ENCODE measurements at regions not wholly inside any gene's neighbourhood (a gene's known extent, or its start where the extent isn't known, plus 50 kb on each side); places are given as distances from the start of the nearest gene placed in this dataset.

- in situ Hi-C loops (cut with HindIII; ENCODE audit: low pct_ligation_motif_present, low sequenced_read_pairs), result no loop called here
- Histone ChIP-seq H3K36me3 (replicated peaks) (no peaks in the 10 kb centered on the region), H3K27ac (no peak overlapping the region), H3K4me3 (ENCODE audit: low read depth, low read length) (no peak overlapping the region), H3K27me3 (replicated peaks) (no peaks in the 10 kb centered on the region)
- DNase-seq, result no peak
- TF ChIP-seq, protein P1, sequence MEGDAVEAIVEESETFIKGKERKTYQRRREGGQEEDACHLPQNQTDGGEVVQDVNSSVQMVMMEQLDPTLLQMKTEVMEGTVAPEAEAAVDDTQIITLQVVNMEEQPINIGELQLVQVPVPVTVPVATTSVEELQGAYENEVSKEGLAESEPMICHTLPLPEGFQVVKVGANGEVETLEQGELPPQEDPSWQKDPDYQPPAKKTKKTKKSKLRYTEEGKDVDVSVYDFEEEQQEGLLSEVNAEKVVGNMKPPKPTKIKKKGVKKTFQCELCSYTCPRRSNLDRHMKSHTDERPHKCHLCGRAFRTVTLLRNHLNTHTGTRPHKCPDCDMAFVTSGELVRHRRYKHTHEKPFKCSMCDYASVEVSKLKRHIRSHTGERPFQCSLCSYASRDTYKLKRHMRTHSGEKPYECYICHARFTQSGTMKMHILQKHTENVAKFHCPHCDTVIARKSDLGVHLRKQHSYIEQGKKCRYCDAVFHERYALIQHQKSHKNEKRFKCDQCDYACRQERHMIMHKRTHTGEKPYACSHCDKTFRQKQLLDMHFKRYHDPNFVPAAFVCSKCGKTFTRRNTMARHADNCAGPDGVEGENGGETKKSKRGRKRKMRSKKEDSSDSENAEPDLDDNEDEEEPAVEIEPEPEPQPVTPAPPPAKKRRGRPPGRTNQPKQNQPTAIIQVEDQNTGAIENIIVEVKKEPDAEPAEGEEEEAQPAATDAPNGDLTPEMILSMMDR (IDR thresholded peaks at IDR 0.05; ENCODE audit: low read depth, low read length, missing control alignments), result no peak
Observed at GRCh38 chr4:37126051-37126450, 118.5 kb upstream of the NWD2 start.

GRCh38 chr4:37130465-37130864 lies 114.1 kb upstream of the NWD2 start:
- Histone ChIP-seq H3K27ac (no peak overlapping the region), H3K36me3 (replicated peaks) (no peaks in the 10 kb centered on the region), H3K4me3 (ENCODE audit: low read depth, low read length) (no peak overlapping the region), H3K27me3 (replicated peaks) (no peaks in the 10 kb centered on the region)
- DNase-seq, result no peak
- in situ Hi-C loops (cut with HindIII; ENCODE audit: low pct_ligation_motif_present, low sequenced_read_pairs), result no loop called here
- TF ChIP-seq, protein P1 (IDR thresholded peaks at IDR 0.05; ENCODE audit: low read depth, low read length, missing control alignments), result no peak

- Histone ChIP-seq H3K4me3 (ENCODE audit: low read depth, low read length) (no peak overlapping the region), H3K27me3 (replicated peaks) (no peaks in the 10 kb centered on the region), H3K36me3 (replicated peaks) (no peaks in the 10 kb centered on the region), H3K27ac (no peak overlapping the region)
- TF ChIP-seq, protein P1 (IDR thresholded peaks at IDR 0.05; ENCODE audit: low read depth, low read length, missing control alignments), result no peak
- DNase-seq, result no peak
- in situ Hi-C loops (cut with HindIII; ENCODE audit: low pct_ligation_motif_present, low sequenced_read_pairs), result no loop called here
Observed at GRCh38 chr4:37132351-37132974, 112.1 kb upstream of the NWD2 start.

- H3K27me3 ChIP-seq (replicated peaks), result no peaks in the 10 kb centered on the region
- no peak for DNase-seq
- in situ Hi-C loops (cut with HindIII; ENCODE audit: low pct_ligation_motif_present, low sequenced_read_pairs), result no loop called here
- TF ChIP-seq, protein P1 (IDR thresholded peaks at IDR 0.05; ENCODE audit: low read depth, low read length, missing control alignments), result no peak
- H3K36me3 ChIP-seq (replicated peaks), result no peaks in the 10 kb centered on the region
- no peak overlapping the region for H3K27ac ChIP-seq
- H3K4me3 ChIP-seq (ENCODE audit: low read depth, low read length), result no peak overlapping the region
Observed at GRCh38 chr4:37132975-37133360, 111.6 kb upstream of the NWD2 start.

DNA sequence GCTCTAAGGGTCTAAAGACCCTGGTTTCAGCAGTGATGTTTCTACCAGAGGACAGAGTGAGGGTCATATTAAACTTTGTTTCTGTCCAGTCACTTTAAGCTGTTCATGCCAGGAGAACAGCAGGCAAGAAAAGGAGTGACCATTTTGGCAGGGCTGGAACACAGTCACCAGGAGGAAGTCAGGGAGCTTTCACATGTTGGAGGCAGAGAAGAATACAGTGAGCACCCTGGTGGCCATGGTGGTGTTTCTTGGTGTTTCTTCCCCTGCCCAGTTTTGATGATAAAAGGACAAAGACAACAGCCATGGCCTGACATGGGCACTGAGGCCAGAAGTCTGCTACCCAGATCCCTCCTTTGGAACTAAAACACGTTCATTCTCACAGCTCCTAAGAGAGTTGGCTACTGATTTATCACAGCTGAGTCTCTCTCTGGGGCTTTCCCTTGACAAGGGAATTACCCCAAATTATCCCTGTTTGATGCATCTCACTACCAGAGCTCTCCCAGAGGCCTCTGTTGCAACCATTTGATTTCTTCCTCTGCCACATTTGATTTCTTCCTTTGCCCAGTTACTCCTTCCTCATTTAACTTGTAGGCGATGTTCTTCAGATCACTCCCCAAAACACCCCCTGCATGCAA lies 106.4 kb upstream of the NWD2 start:
- no peak for DNase-seq
- TF ChIP-seq, protein P1 (IDR thresholded peaks at IDR 0.05; ENCODE audit: low read depth, low read length, missing control alignments), result no peak
- in situ Hi-C loops (cut with HindIII; ENCODE audit: low pct_ligation_motif_present, low sequenced_read_pairs), result no loop called here
- Histone ChIP-seq H3K36me3 (replicated peaks) (no peaks in the 10 kb centered on the region), H3K27ac (no peak overlapping the region), H3K27me3 (replicated peaks) (no peaks in the 10 kb centered on the region), H3K4me3 (ENCODE audit: low read depth, low read length) (no peak overlapping the region)

DNA sequence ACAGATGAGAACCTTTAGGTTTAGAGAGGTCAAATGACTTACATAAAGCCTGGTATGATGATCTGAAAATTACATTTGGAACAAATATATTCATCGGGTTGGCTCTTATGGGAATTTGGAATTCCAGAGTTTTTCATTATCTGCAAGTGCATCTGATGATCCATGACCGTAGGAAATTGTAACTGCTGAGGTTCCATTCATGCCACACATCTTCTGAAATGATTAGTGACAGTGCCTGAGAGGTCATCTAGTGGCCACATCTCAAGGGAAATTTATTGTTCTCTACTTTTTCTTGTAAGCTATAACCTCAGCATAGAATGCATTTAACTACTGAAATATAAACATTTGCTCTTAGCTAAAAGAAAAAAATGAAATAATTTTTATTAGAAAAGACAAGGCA lies 105.8 kb upstream of the NWD2 start:
- no peak for DNase-seq
- Histone ChIP-seq H3K27me3 (replicated peaks) (no peaks in the 10 kb centered on the region), H3K27ac (no peak overlapping the region), H3K36me3 (replicated peaks) (no peaks in the 10 kb centered on the region), H3K4me3 (ENCODE audit: low read depth, low read length) (no peak overlapping the region)
- TF ChIP-seq, protein P1 (IDR thresholded peaks at IDR 0.05; ENCODE audit: low read depth, low read length, missing control alignments), result no peak
- in situ Hi-C loops (cut with HindIII; ENCODE audit: low pct_ligation_motif_present, low sequenced_read_pairs), result no loop called here

Data from brain microvascular endothelial cell (primary cell).